Stimulated activated CD4-positive, alpha-beta T cell treated with anti-CD3 and anti-CD28 coated beads, Interleukin-4, amount 100 ng/mL, for 48 hours (primary cell): ENCODE measurements at regions not wholly inside any gene's neighbourhood (a gene's known extent, or its start where the extent isn't known, plus 50 kb on each side); places are given as distances from the start of the nearest gene placed in this dataset.
"Not testable (repeated sequence)": the region's sequence is repeated elsewhere in the genome, so short reads cannot be mapped to it uniquely, and the experiment has no call there.

Experiments
- DNase-seq, 2 donors: peaks; one replicate each; pipeline ENCODE4 v3.0.0-alpha.2; 2020; ENCODE audit warnings: low read depth in 2 of 2

GRCh38 chr12:7591531-7591930 lies 74.2 kb downstream of the APOBEC1 start:
- DNase-seq, result no peak

GRCh38 chr12:7590085-7590484 lies 75.6 kb downstream of the APOBEC1 start:
- not testable (repeated sequence) for DNase-seq

- DNase-seq, result peak; percentile 20 to 34
Measured at GRCh38 chr12:7588742-7589329, 76.9 kb downstream of the APOBEC1 start.

GRCh38 chr12:7584137-7584536 lies 80.6 kb upstream of the CD163 start:
- DNase-seq, result not testable (repeated sequence)

- DNase-seq, result no peak
Measured at GRCh38 chr12:7583471-7583870, 79.9 kb upstream of the CD163 start.

GRCh38 chr12:7582796-7583195 lies 79.2 kb upstream of the CD163 start:
- DNase-seq, result no peak

- no peak for DNase-seq
Measured at GRCh38 chr12:7581625-7582024, 78.0 kb upstream of the CD163 start.

- DNase-seq, result no peak
Measured at GRCh38 chr12:7581046-7581445, 77.5 kb upstream of the CD163 start.

GRCh38 chr12:7571257-7571656 lies 67.7 kb upstream of the CD163 start:
- no peak for DNase-seq

GRCh38 chr12:7557227-7557626 lies 53.6 kb upstream of the CD163 start:
- DNase-seq, result no peak

- no peak for DNase-seq
Measured at GRCh38 chr12:7555752-7556151, 52.2 kb upstream of the CD163 start.

- not testable (repeated sequence) for DNase-seq
Measured at GRCh38 chr12:7554831-7555230, 51.3 kb upstream of the CD163 start.
